Endothelial cell of umbilical vein (primary cell): ENCODE measurements at regions not wholly inside any gene's neighbourhood (a gene's known extent, or its start where the extent isn't known, plus 50 kb on each side); places are given as distances from the start of the nearest gene placed in this dataset.

ENCODE experiments used
- BruUV-seq: library from RNA; stranded (reverse); fragments of 400-500 nt; replicated peaks from 2 replicates; lab custom pipeline; 2021; lab: Mats Ljungman, UMichigan
- CTCF ChIA-PET: fragments of 300-600, 350-600 bp; sonication (Branson Sonifier 250); formaldehyde crosslinking; loops from one replicate; lab custom pipeline; 2021; ENCODE audit warnings: antibody characterized with exemption, inconsistent platforms; lab: Charles Lee
- POLR2A ChIA-PET: fragments of 300-600, 350-600 bp; sonication (Branson Sonifier 250); formaldehyde crosslinking; loops from one replicate; lab custom pipeline; 2021; ENCODE audit warnings: antibody characterized with exemption, inconsistent platforms; lab: Charles Lee
- DNase-seq: peaks from one replicate; pipeline ENCODE4 v3.0.0-alpha.2; 2011; ENCODE audit warnings: low read depth, low spot score
- FAIRE-seq: peaks from 2 replicates; lab custom pipeline; 2011; peaks lifted over from hg19 to GRCh38; lab: Jason Lieb, UNC
- H2AFZ ChIP-seq: 2 replicates; pipeline ENCODE4 v1.6.0; 2012; ENCODE audit warnings: low read depth, low read length, control low read depth, inconsistent platforms
- H3K27ac ChIP-seq: 2 replicates; pipeline ENCODE4 v1.5.1; 2011; ENCODE audit warnings: low read depth, mild to moderate bottlenecking, control low read depth, low read length, moderate library complexity; ENCODE audit not compliant: insufficient read depth
- H3K27me3 ChIP-seq, 2 experiments: 2 replicates each; pipeline versions ENCODE4 v1.6.0 to v1.6.1; 2011; ENCODE audit warnings: low read length in 2 of 2, mixed read lengths in 1 of 2; ENCODE audit not compliant: control insufficient read depth in 2 of 2, insufficient read depth in 2 of 2
- H3K36me3 ChIP-seq, 2 experiments: 2 replicates in 1 of 2; 3 replicates in 1 of 2; pipeline ENCODE4 v1.5.1; 2011; ENCODE audit warnings: low read length in 2 of 2, mild to moderate bottlenecking in 1 of 2, moderate library complexity in 1 of 2; ENCODE audit not compliant: control insufficient read depth in 2 of 2, insufficient read depth in 2 of 2; ENCODE audit errors: extremely low read depth in 1 of 2
- H3K4me1 ChIP-seq: 3 replicates; pipeline ENCODE4 v1.5.1; 2011; ENCODE audit warnings: mild to moderate bottlenecking, low read length; ENCODE audit not compliant: control insufficient read depth, insufficient read depth; ENCODE audit errors: extremely low read depth
- H3K4me2 ChIP-seq: 2 replicates; pipeline ENCODE4 v1.6.1; 2011; ENCODE audit warnings: low read length, control low read depth, mixed read lengths; ENCODE audit not compliant: insufficient read depth
- H3K4me3 ChIP-seq, 3 experiments: fragments of 200-600 bp in 1 of 3; sonication (generic), shearing (Covaris generic) in 1 of 3; replicated peaks in 1 of 3; 2 replicates each; pipeline ENCODE4 v1.5.1; 2011 to 2016; ENCODE audit warnings: control low read depth in 3 of 3, low read length in 3 of 3, mild to moderate bottlenecking in 2 of 3, inconsistent platforms in 1 of 3, low read depth in 1 of 3, moderate library complexity in 1 of 3; ENCODE audit not compliant: insufficient read depth in 1 of 3
- H3K79me2 ChIP-seq: 2 replicates; pipeline ENCODE4 v1.6.0; 2012; ENCODE audit warnings: low read length, inconsistent platforms; ENCODE audit not compliant: control insufficient read depth, insufficient read depth
- H3K9ac ChIP-seq: replicated peaks from 2 replicates; pipeline ENCODE3; 2011; ENCODE audit warnings: low read length, control low read depth; ENCODE audit not compliant: insufficient read depth; ENCODE audit errors: extremely low read depth
- H3K9me1 ChIP-seq: replicated peaks from 3 replicates; pipeline ENCODE4 v1.6.0; 2011; ENCODE audit warnings: mild to moderate bottlenecking, low read length; ENCODE audit not compliant: control insufficient read depth, insufficient read depth; ENCODE audit errors: extremely low read depth
- H3K9me3 ChIP-seq: replicated peaks from 2 replicates; pipeline ENCODE4 v1.5.1; 2012; ENCODE audit warnings: low read length, inconsistent platforms; ENCODE audit not compliant: control insufficient read depth, insufficient read depth
- H4K20me1 ChIP-seq: replicated peaks from 2 replicates; pipeline ENCODE3; 2011; ENCODE audit warnings: mild to moderate bottlenecking, low read length; ENCODE audit not compliant: control insufficient read depth, insufficient read depth; ENCODE audit errors: extremely low read depth
- CTCF ChIP-seq, 2 donors: IDR thresholded peaks; 1 replicate in 1 of 2; 2 replicates in 1 of 2; pipeline ENCODE4 v1.5.1; 2011; ENCODE audit warnings: low read length in 2 of 2, mild to moderate bottlenecking in 2 of 2, moderate library complexity in 2 of 2, control low read depth in 1 of 2, inconsistent platforms in 1 of 2, low read depth in 1 of 2; ENCODE audit not compliant: insufficient read depth in 1 of 2; ENCODE audit errors: extremely low read depth in 1 of 2
- EZH2 ChIP-seq: IDR thresholded peaks from 2 replicates; pipeline ENCODE4 v1.6.1; 2012; ENCODE audit warnings: borderline replicate concordance, low read depth, mild to moderate bottlenecking, moderate library complexity, low read length, inconsistent platforms; ENCODE audit not compliant: severe bottlenecking
- FOS ChIP-seq: IDR thresholded peaks from 2 replicates; pipeline ENCODE4 v1.6.1; 2011; ENCODE audit warnings: mild to moderate bottlenecking, low read length, moderate library complexity, borderline replicate concordance; ENCODE audit not compliant: insufficient read depth
- GATA2 ChIP-seq: IDR thresholded peaks from 2 replicates; pipeline ENCODE4 v1.7.0; 2011; ENCODE audit warnings: low read depth, mild to moderate bottlenecking, moderate library complexity, mixed read lengths, low read length; ENCODE audit not compliant: insufficient read length, insufficient read depth
- JUN ChIP-seq: IDR thresholded peaks from 2 replicates; pipeline ENCODE4 v1.6.1; 2011; ENCODE audit warnings: borderline replicate concordance, low read depth; ENCODE audit not compliant: insufficient read length, insufficient read depth
- MAX ChIP-seq: IDR thresholded peaks from 2 replicates; pipeline ENCODE4 v1.6.1; 2011; ENCODE audit not compliant: insufficient read depth, insufficient read length
- MYC ChIP-seq: IDR thresholded peaks from one replicate; pipeline ENCODE4 v1.6.1; 2011; ENCODE audit warnings: mild to moderate bottlenecking, low read depth, low read length
- POLR2A ChIP-seq: IDR thresholded peaks from 2 replicates; pipeline ENCODE4 v1.6.1; 2012; ENCODE audit warnings: low read depth, mild to moderate bottlenecking, control low read depth, low read length
- POLR2AphosphoS5 ChIP-seq: IDR thresholded peaks from 2 replicates; pipeline ENCODE4 v1.6.1; 2012; ENCODE audit warnings: low read depth, mild to moderate bottlenecking, control low read depth, low read length, moderate library complexity; ENCODE audit not compliant: insufficient read depth
- dilution Hi-C: fragments of 300-500 bp; cut with MboI; formaldehyde crosslinking; loops from one replicate; pipeline ENCODE4 v1.15.0; 2019; ENCODE audit warnings: low sequenced_read_pairs; ENCODE audit not compliant: extremely low pct_ligation_motif_present
- intact Hi-C: fragments of 100-400 bp; cut with micrococcal nuclease; formaldehyde crosslinking; loops from one replicate; pipeline ENCODE4 v1.10.0; 2022

GRCh38 chr2:181188605-181189004 lies 208.2 kb downstream of the UBE2E3 start:
- Histone ChIP-seq H3K4me2 (no peak overlapping the region), H3K4me3 (no peak overlapping the region), H3K4me1 (no peaks in the 10 kb centered on the region), H3K27me3 (no peaks in the 10 kb centered on the region), H3K79me2 (no peaks in the 10 kb centered on the region), H3K9me3 (no peaks in the 10 kb centered on the region), H3K9ac (no peak overlapping the region), H2AFZ (no peak overlapping the region), H4K20me1 (no peaks in the 10 kb centered on the region), H3K36me3 (no peaks in the 10 kb centered on the region), H3K9me1 (no peaks in the 10 kb centered on the region), H3K27ac (no peak overlapping the region)
- ChIA-PET CTCF (interaction anchor here (0.6 to 1.3 kb wide), 2 partner anchors 9 to 12 kb away, joined by 3 to 4 read pairs; no protein-coding TSS in a partner anchor), POLR2A (no interaction called here)
- DNase-seq (no peak), FAIRE-seq (no peak)
- dilution Hi-C loops, result no loop called here
- no TSS peak for BruUV-seq
- TF ChIP-seq POLR2AphosphoS5, result no peak
- no peak for TF ChIP-seq FOS
- TF ChIP-seq JUN, result no peak
- TF ChIP-seq POLR2A, result no peak
- TF ChIP-seq MYC, result no peak
- TF ChIP-seq MAX, result no peak
- no peak for TF ChIP-seq GATA2
- TF ChIP-seq CTCF (IDR thresholded peaks at IDR 0.05; ENCODE audit: extremely low read depth in 1 of 2, insufficient read depth in 1 of 2, low read depth in 1 of 2, low read length in 2 of 2), result no peak
- no peak for TF ChIP-seq EZH2
- intact Hi-C loops, result no loop called here
